Ishikawa (cell line): ENCODE measurements at regions not wholly inside any gene's neighbourhood (a gene's known extent, or its start where the extent isn't known, plus 50 kb on each side); places are given as distances from the start of the nearest gene placed in this dataset.

Experiments used
- CEBPB ChIP-seq: IDR thresholded peaks from 2 replicates; pipeline ENCODE4 v1.6.1; 2012
- CREB1 ChIP-seq: IDR thresholded peaks from 2 replicates; pipeline ENCODE4 v1.6.1; 2012; ENCODE audit warnings: low read depth
- EGR1 ChIP-seq: IDR thresholded peaks from 2 replicates; pipeline ENCODE4 v1.6.1; 2012
- EP300 ChIP-seq: IDR thresholded peaks from 2 replicates; pipeline ENCODE4 v1.6.1; 2012; ENCODE audit warnings: borderline replicate concordance
- FOXM1 ChIP-seq: IDR thresholded peaks from 2 replicates; pipeline ENCODE4 v1.6.1; 2012; ENCODE audit warnings: low read depth, borderline replicate concordance
- NFIC ChIP-seq: IDR thresholded peaks from 2 replicates; pipeline ENCODE4 v1.6.1; 2012
- RAD21 ChIP-seq: IDR thresholded peaks from 2 replicates; pipeline ENCODE4 v1.6.1; 2012; ENCODE audit warnings: low read depth
- TAF1 ChIP-seq: IDR thresholded peaks from 2 replicates; pipeline ENCODE4 v1.6.1; 2012; ENCODE audit warnings: low read depth, mild to moderate bottlenecking
- TCF12 ChIP-seq: IDR thresholded peaks from 2 replicates; pipeline ENCODE4 v1.6.1; 2012; ENCODE audit warnings: low read depth
- TEAD4 ChIP-seq: IDR thresholded peaks from 2 replicates; pipeline ENCODE4 v1.6.1; 2012
- YY1 ChIP-seq: IDR thresholded peaks from 2 replicates; pipeline ENCODE4 v1.6.1; 2012; ENCODE audit warnings: low read depth
- ZBTB7A ChIP-seq: IDR thresholded peaks from 2 replicates; pipeline ENCODE4 v1.6.1; 2012; ENCODE audit warnings: low read depth
- TF ChIP-seq, protein P1 (sequence below): IDR thresholded peaks from 2 replicates; pipeline ENCODE4 v1.6.1; 2012; ENCODE audit warnings: low read depth, mild to moderate bottlenecking
- TF ChIP-seq, protein P2 (sequence below): IDR thresholded peaks from 2 replicates; pipeline ENCODE4 v1.6.1; 2012
- TF ChIP-seq, protein P3 (sequence below): IDR thresholded peaks from 2 replicates; pipeline ENCODE4 v1.6.1; 2012

DNA sequence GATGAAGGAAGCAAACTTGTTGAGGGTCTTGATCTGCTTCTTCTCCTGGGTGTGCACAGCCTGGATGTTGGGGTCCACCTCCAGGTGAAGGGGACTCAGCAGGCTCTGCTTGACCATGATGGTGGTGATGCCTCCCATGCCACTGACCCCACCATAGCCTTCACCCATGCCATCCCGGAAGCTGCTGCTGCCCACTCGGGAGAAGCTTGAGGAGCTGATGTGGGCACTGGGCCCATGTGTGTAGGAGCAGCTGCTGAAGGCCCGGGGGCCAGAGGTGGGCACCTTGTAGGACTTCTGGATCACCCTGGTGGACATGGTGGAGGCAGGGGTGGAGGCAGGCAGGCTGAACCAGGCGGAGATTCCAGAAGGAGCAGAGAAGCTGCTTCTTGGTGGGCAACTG, 432.7 kb upstream of the DIPK2B start:
- TF ChIP-seq EP300 (no peak), CREB1 (no peak), TEAD4 (no peak)
- TF ChIP-seq, protein P1, sequence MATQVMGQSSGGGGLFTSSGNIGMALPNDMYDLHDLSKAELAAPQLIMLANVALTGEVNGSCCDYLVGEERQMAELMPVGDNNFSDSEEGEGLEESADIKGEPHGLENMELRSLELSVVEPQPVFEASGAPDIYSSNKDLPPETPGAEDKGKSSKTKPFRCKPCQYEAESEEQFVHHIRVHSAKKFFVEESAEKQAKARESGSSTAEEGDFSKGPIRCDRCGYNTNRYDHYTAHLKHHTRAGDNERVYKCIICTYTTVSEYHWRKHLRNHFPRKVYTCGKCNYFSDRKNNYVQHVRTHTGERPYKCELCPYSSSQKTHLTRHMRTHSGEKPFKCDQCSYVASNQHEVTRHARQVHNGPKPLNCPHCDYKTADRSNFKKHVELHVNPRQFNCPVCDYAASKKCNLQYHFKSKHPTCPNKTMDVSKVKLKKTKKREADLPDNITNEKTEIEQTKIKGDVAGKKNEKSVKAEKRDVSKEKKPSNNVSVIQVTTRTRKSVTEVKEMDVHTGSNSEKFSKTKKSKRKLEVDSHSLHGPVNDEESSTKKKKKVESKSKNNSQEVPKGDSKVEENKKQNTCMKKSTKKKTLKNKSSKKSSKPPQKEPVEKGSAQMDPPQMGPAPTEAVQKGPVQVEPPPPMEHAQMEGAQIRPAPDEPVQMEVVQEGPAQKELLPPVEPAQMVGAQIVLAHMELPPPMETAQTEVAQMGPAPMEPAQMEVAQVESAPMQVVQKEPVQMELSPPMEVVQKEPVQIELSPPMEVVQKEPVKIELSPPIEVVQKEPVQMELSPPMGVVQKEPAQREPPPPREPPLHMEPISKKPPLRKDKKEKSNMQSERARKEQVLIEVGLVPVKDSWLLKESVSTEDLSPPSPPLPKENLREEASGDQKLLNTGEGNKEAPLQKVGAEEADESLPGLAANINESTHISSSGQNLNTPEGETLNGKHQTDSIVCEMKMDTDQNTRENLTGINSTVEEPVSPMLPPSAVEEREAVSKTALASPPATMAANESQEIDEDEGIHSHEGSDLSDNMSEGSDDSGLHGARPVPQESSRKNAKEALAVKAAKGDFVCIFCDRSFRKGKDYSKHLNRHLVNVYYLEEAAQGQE, result no peak

DNA sequence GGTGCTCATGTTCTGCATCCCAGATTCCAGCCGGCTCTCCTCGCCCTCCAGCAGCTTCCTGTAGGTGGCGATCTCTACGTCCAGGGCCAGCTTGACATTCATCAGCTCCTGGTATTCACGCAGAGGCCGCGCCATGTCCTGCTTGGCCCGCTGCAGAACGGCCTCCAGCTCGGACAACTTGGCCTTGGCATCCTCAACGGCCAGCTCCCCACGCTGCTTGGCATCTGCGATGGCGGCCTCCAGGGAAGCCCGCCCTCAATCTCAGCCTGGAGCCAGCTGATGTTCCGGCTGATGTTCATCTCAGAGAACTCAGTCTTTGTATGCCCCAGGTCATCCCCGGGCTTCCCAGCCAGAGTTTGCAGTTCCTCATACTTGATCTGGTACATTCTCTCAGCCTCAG, 431.8 kb upstream of the DIPK2B start:
- no peak for TF ChIP-seq NFIC

DNA sequence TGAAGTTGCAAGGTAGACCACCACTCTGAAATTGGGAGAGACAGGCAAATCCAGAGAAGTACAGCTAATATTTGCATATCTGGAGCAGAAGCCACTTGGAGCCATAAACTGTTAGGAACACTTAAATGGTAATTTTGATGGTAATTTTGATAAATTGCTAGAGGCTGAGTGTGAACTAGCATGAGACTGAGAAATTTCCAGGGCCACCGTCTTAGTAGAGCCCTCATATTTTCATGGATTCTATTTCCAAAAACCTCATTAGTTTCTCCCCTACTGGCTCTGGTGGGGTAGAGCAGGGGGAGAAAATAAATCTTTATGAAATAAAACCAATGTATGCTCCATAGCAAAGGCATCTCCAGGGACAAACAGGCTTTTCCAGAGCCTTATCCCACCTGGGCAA, 429.4 kb upstream of the DIPK2B start:
- TF ChIP-seq TAF1 (no peak), CREB1 (no peak), TEAD4 (no peak), TCF12 (no peak), EP300 (no peak), CEBPB (no peak)

DNA sequence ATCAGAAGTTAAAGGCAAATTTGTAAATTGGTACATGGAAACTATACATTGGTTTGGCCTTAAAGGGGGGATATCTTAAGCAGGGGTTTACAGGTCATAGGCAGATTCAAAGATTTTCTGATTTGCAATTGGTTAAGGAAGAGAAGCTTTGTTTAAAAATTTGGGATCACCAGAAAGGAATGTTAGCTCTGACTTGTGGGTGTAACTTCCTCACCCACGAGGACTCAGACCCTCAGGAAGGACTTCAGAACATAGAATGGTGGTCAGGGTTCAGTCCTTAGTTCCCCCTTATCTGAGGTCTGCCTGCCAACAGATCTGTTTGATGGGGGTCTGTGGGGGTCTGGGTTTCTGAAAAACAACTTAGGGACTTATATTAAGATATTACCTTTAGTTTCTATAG, 427.4 kb upstream of the DIPK2B start:
- no peak for TF ChIP-seq NFIC
- TF ChIP-seq, protein P2, sequence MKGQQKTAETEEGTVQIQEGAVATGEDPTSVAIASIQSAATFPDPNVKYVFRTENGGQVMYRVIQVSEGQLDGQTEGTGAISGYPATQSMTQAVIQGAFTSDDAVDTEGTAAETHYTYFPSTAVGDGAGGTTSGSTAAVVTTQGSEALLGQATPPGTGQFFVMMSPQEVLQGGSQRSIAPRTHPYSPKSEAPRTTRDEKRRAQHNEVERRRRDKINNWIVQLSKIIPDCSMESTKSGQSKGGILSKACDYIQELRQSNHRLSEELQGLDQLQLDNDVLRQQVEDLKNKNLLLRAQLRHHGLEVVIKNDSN, result no peak
- no peak for TF ChIP-seq TCF12

DNA sequence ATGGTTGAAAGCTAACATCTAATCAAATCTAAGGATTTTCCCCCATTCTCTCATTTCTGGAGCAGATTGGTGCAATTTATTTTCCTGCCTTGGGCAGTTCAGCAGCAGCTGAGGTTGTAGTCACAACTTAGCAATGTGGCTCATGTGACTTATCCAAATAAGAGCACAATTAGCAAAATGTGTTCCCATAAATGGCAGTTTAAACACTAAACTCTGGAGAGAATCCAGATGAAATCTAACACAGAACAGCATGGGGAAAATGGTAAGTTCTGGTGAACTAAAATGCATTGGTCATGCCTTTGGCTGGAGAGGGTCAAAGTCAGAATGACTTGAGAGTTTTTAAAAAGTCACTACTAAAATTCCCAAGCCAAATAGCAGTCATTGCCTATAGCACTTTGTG, 422.6 kb upstream of the DIPK2B start:
- no peak for TF ChIP-seq EP300
- TF ChIP-seq CREB1, result no peak
- TF ChIP-seq, protein P1, result no peak
- TF ChIP-seq, protein P2, result peak; percentile 77
- TF ChIP-seq NFIC, result peak; percentile 55
- no peak for TF ChIP-seq RAD21
- TF ChIP-seq FOXM1, result no peak
- TF ChIP-seq ZBTB7A, result no peak
- no peak for TF ChIP-seq CEBPB
- no peak for TF ChIP-seq TCF12
- peak; percentile 77 for TF ChIP-seq TEAD4
- no peak for TF ChIP-seq EGR1
- no peak for TF ChIP-seq TAF1
- TF ChIP-seq YY1, result no peak
- TF ChIP-seq, protein P3, sequence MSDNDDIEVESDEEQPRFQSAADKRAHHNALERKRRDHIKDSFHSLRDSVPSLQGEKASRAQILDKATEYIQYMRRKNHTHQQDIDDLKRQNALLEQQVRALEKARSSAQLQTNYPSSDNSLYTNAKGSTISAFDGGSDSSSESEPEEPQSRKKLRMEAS, result no peak

DNA sequence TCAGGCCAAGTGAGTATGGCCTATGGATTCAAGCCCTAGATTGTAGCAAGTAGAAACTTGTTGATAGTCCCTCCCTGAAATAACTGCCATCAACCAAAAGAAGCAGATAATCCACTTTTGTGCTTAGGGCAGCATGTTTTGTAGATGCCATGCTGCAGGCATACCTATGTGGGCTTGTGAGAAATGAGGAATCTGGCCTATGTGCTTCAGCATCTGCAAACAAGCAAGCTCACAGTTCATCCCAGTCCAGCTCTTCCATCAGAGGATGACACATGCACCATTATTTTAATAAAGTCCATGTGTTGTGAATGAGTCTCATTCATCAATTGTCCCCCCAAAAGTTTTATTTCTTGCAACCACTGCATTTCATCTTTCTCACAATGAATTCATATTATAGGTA, 421.9 kb upstream of the DIPK2B start:
- TF ChIP-seq, protein P3, result no peak
- TF ChIP-seq EGR1, result no peak
- no peak for TF ChIP-seq FOXM1
- TF ChIP-seq ZBTB7A, result no peak
- TF ChIP-seq, protein P1, result no peak
- TF ChIP-seq CREB1, result no peak
- TF ChIP-seq, protein P2, result no peak
- no peak for TF ChIP-seq EP300
- TF ChIP-seq TEAD4, result no peak
- TF ChIP-seq YY1, result no peak
- no peak for TF ChIP-seq TCF12
